ENCODE measurements at regions not wholly inside any gene's neighbourhood (a gene's known extent, or its start where the extent isn't known, plus 50 kb on each side); places are given as distances from the start of the nearest gene placed in this dataset.

DNA sequence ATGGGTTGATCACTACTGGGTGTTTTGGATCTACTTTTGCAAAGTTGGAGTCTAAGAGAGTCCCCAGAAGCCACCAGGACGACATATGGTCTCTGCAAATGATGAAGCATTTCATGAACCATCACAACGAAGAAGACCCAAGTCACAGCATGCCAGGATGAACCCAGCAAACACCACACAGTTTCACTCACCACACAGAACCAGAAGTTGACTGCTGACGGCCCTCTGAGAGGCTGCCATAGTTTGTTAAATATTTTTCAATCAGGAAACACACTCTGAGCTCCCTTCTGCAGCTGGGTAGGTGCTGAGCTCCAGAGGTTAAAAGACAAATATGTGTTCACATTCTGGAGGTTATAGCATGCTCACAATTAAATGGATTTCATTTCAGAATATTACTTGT lies 271.4 kb downstream of the DCDC2C start:
- no peak overlapping the region for H3K4me3 ChIP-seq (ENCODE audit: low read length in 2 of 2)
- H3K9ac ChIP-seq (ENCODE audit: low read depth, low read length, poor library complexity) = no peak overlapping the region
- H4K91ac ChIP-seq (ENCODE audit: low read depth, low read length, poor library complexity) = no peak overlapping the region
- H2AFZ ChIP-seq (ENCODE audit: low read length) = no peak overlapping the region
- no peak overlapping the region for H2AK5ac ChIP-seq (ENCODE audit: low read depth, low read length)
- peaks cover 0 to 6% of the 10 kb centered on the region in 2 donors for H3K36me3 ChIP-seq (replicated peaks in 1 of 2; ENCODE audit: control insufficient read depth in 2 of 2, insufficient read depth in 2 of 2, low read length in 2 of 2)
- H3K9me3 ChIP-seq (replicated peaks in 1 of 2; ENCODE audit: control insufficient read depth in 2 of 2, insufficient read depth in 1 of 2, low read depth in 1 of 2, low read length in 2 of 2) = peaks cover 0 to 16% of the 10 kb centered on the region in 2 donors
- H2BK120ac ChIP-seq (ENCODE audit: low read depth, low read length) = no peak overlapping the region
- no peak overlapping the region for H3K4me2 ChIP-seq (ENCODE audit: insufficient read depth, low read length, poor library complexity, severe bottlenecking)
- no peak overlapping the region for H2BK15ac ChIP-seq (ENCODE audit: low read length)
- WGBS, 2 donors (ENCODE audit: extremely low coverage in 2 of 2, insufficient read length in 2 of 2, insufficient replicate concordance in 1 of 2) = no CpG with 5 or more reads among the region's 3 CpGs
- no peak overlapping the region for H3K23ac ChIP-seq (ENCODE audit: low read depth, low read length, poor library complexity)
- no peak overlapping the region for H4K8ac ChIP-seq (ENCODE audit: low read depth, low read length)
- H3K4me1 ChIP-seq (ENCODE audit: control insufficient read depth in 2 of 2, insufficient read depth in 1 of 2, low read depth in 1 of 2, low read length in 2 of 2) = peaks cover 0 to 7% of the 10 kb centered on the region in 2 donors
- H3K79me1 ChIP-seq (ENCODE audit: low read depth, low read length) = no peaks in the 10 kb centered on the region
- no peak overlapping the region for H3K14ac ChIP-seq (ENCODE audit: low read length)
- no peak overlapping the region for H2BK5ac ChIP-seq (ENCODE audit: low read length)
- H2BK12ac ChIP-seq (ENCODE audit: low read length) = no peak overlapping the region
- H3K4ac ChIP-seq (ENCODE audit: low read length) = no peak overlapping the region
- no peak overlapping the region for H3K18ac ChIP-seq (ENCODE audit: low read length)
- no peak for DNase-seq (ENCODE audit: low spot score)
- peaks cover 0 to 4% (median 0%) of the 10 kb centered on the region in 3 experiments for H3K27me3 ChIP-seq (ENCODE audit: control insufficient read depth in 3 of 3, insufficient read depth in 3 of 3, low read depth in 1 of 3, low read length in 3 of 3)
- no peak overlapping the region for H3K27ac ChIP-seq (replicated peaks; ENCODE audit: low read length)

DNA sequence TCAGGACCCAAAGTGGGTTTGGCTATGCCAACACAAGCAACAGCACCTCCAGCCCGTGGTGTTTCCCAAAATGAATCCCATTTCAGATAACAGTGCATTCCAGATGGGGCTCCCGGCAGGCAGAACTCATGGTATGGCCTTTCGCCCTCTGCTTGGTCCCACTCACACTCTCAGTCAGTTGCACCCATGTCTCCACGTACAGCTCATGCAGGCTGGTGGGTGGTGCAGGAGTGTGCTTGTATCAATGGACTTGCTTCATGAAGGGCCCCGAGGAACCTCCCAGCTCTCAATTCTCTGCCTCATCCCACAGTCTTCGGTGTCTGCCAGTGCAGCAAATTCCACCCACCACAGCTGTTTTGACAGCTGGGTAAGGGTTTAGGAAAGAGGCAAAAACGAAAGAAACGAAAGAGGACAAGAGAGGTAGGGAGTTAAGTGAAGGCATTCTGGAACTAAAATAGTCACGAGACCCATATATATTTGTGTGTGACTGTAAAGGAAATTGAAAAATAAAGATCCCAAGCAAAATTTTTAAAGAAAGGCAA lies 278.1 kb downstream of the DCDC2C start:
- no peak overlapping the region for H2BK12ac ChIP-seq (ENCODE audit: low read length)
- H3K79me1 ChIP-seq (ENCODE audit: low read depth, low read length) = no peaks in the 10 kb centered on the region
- H3K4me3 ChIP-seq (ENCODE audit: low read length in 2 of 2) = no peak overlapping the region
- H2AK5ac ChIP-seq (ENCODE audit: low read depth, low read length) = no peak overlapping the region
- no peak overlapping the region for H2BK5ac ChIP-seq (ENCODE audit: low read length)
- no peak overlapping the region for H3K14ac ChIP-seq (ENCODE audit: low read length)
- H3K4ac ChIP-seq (ENCODE audit: low read length) = no peak overlapping the region
- no peaks in the 10 kb centered on the region for H3K27me3 ChIP-seq (ENCODE audit: control insufficient read depth in 3 of 3, insufficient read depth in 3 of 3, low read depth in 1 of 3, low read length in 3 of 3)
- no peaks in the 10 kb centered on the region for H3K36me3 ChIP-seq (replicated peaks in 1 of 2; ENCODE audit: control insufficient read depth in 2 of 2, insufficient read depth in 2 of 2, low read length in 2 of 2)
- no peak overlapping the region for H3K9ac ChIP-seq (ENCODE audit: low read depth, low read length, poor library complexity)
- H3K18ac ChIP-seq (ENCODE audit: low read length) = no peak overlapping the region
- H2BK15ac ChIP-seq (ENCODE audit: low read length) = no peak overlapping the region
- peaks cover 0 to 3% of the 10 kb centered on the region in 2 donors for H3K9me3 ChIP-seq (replicated peaks in 1 of 2; ENCODE audit: control insufficient read depth in 2 of 2, insufficient read depth in 1 of 2, low read depth in 1 of 2, low read length in 2 of 2)
- H4K8ac ChIP-seq (ENCODE audit: low read depth, low read length) = no peak overlapping the region
- no peaks in the 10 kb centered on the region for H3K4me1 ChIP-seq (ENCODE audit: control insufficient read depth in 2 of 2, insufficient read depth in 1 of 2, low read depth in 1 of 2, low read length in 2 of 2)
- DNase-seq (ENCODE audit: low spot score) = no peak
- WGBS, 2 donors (ENCODE audit: extremely low coverage in 2 of 2, insufficient read length in 2 of 2, insufficient replicate concordance in 1 of 2) = no CpG with 5 or more reads among the region's 9 CpGs
- H3K23ac ChIP-seq (ENCODE audit: low read depth, low read length, poor library complexity) = no peak overlapping the region
- H2AFZ ChIP-seq (ENCODE audit: low read length) = no peak overlapping the region
- no peak overlapping the region for H2BK120ac ChIP-seq (ENCODE audit: low read depth, low read length)
- H3K4me2 ChIP-seq (ENCODE audit: insufficient read depth, low read length, poor library complexity, severe bottlenecking) = no peak overlapping the region
- no peak overlapping the region for H4K91ac ChIP-seq (ENCODE audit: low read depth, low read length, poor library complexity)
- H3K27ac ChIP-seq (replicated peaks; ENCODE audit: low read length) = no peak overlapping the region

DNA sequence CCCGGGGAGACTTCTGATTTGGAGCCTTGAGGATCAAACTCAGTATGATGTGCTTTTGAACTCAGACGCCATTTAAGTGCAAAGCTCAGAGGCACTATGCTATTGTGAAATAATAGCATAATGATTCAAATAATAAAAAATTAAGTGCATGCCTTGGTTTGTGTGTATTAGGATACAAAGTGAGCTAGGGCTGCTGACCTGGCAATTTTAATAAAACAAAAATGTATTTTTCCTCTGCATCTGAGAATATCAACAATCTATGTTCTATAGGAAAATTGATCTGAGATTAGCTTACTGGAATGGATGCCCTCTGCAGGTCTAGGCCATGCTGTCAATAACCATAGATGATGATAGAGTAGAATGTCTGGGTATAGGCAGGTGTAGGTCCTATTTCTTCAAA lies 278.8 kb downstream of the DCDC2C start:
- no peak overlapping the region for H2BK120ac ChIP-seq (ENCODE audit: low read depth, low read length)
- H2BK15ac ChIP-seq (ENCODE audit: low read length) = no peak overlapping the region
- no peak for DNase-seq (ENCODE audit: low spot score)
- H3K4me3 ChIP-seq (ENCODE audit: low read length in 2 of 2) = no peak overlapping the region
- no peak overlapping the region for H2BK12ac ChIP-seq (ENCODE audit: low read length)
- H2AK5ac ChIP-seq (ENCODE audit: low read depth, low read length) = no peak overlapping the region
- H3K4me2 ChIP-seq (ENCODE audit: insufficient read depth, low read length, poor library complexity, severe bottlenecking) = no peak overlapping the region
- no peak overlapping the region for H4K91ac ChIP-seq (ENCODE audit: low read depth, low read length, poor library complexity)
- H3K9me3 ChIP-seq (replicated peaks in 1 of 2; ENCODE audit: control insufficient read depth in 2 of 2, insufficient read depth in 1 of 2, low read depth in 1 of 2, low read length in 2 of 2) = peaks cover 0 to 3% of the 10 kb centered on the region in 2 donors
- no peak overlapping the region for H3K27ac ChIP-seq (replicated peaks; ENCODE audit: low read length)
- H3K36me3 ChIP-seq (replicated peaks in 1 of 2; ENCODE audit: control insufficient read depth in 2 of 2, insufficient read depth in 2 of 2, low read length in 2 of 2) = no peaks in the 10 kb centered on the region
- H3K27me3 ChIP-seq (ENCODE audit: control insufficient read depth in 3 of 3, insufficient read depth in 3 of 3, low read depth in 1 of 3, low read length in 3 of 3) = no peaks in the 10 kb centered on the region
- H3K18ac ChIP-seq (ENCODE audit: low read length) = no peak overlapping the region
- H3K4ac ChIP-seq (ENCODE audit: low read length) = no peak overlapping the region
- WGBS, 2 donors (ENCODE audit: extremely low coverage in 2 of 2, insufficient read length in 2 of 2, insufficient replicate concordance in 1 of 2) = no CpG with 5 or more reads among the region's 2 CpGs
- no peak overlapping the region for H2BK5ac ChIP-seq (ENCODE audit: low read length)
- no peaks in the 10 kb centered on the region for H3K4me1 ChIP-seq (ENCODE audit: control insufficient read depth in 2 of 2, insufficient read depth in 1 of 2, low read depth in 1 of 2, low read length in 2 of 2)
- no peak overlapping the region for H3K23ac ChIP-seq (ENCODE audit: low read depth, low read length, poor library complexity)
- H3K79me1 ChIP-seq (ENCODE audit: low read depth, low read length) = no peaks in the 10 kb centered on the region
- no peak overlapping the region for H4K8ac ChIP-seq (ENCODE audit: low read depth, low read length)
- H2AFZ ChIP-seq (ENCODE audit: low read length) = no peak overlapping the region
- H3K14ac ChIP-seq (ENCODE audit: low read length) = no peak overlapping the region
- H3K9ac ChIP-seq (ENCODE audit: low read depth, low read length, poor library complexity) = no peak overlapping the region

DNA sequence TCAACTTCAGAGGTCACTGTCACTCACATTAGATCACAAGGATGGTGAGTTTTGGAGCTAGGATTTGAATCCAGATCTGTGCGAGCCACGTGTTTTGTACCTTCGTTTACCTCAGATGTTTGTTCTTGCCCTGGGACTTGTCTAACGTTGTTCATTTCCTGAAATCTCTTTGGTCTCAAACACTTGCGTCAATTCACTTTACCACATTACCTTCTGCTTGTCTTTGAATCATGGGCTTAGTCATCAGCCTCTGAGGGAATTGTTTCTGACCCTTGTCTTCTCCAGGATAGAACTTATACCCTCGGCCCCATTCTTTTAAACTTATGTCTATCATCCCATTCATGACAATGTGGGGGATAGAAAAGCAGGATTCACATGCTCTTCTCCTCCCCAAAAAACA lies 282.7 kb downstream of the DCDC2C start:
- no peak overlapping the region for H4K91ac ChIP-seq (ENCODE audit: low read depth, low read length, poor library complexity)
- H3K36me3 ChIP-seq (replicated peaks in 1 of 2; ENCODE audit: control insufficient read depth in 2 of 2, insufficient read depth in 2 of 2, low read length in 2 of 2) = no peaks in the 10 kb centered on the region
- peaks cover 0 to 3% of the 10 kb centered on the region in 2 donors for H3K9me3 ChIP-seq (replicated peaks in 1 of 2; ENCODE audit: control insufficient read depth in 2 of 2, insufficient read depth in 1 of 2, low read depth in 1 of 2, low read length in 2 of 2)
- no peak overlapping the region for H3K18ac ChIP-seq (ENCODE audit: low read length)
- H3K9ac ChIP-seq (ENCODE audit: low read depth, low read length, poor library complexity) = no peak overlapping the region
- H4K8ac ChIP-seq (ENCODE audit: low read depth, low read length) = no peak overlapping the region
- no peaks in the 10 kb centered on the region for H3K4me1 ChIP-seq (ENCODE audit: control insufficient read depth in 2 of 2, insufficient read depth in 1 of 2, low read depth in 1 of 2, low read length in 2 of 2)
- WGBS, 2 donors (ENCODE audit: extremely low coverage in 2 of 2, insufficient read length in 2 of 2, insufficient replicate concordance in 1 of 2) = no CpG with 5 or more reads among the region's 6 CpGs
- H3K14ac ChIP-seq (ENCODE audit: low read length) = no peak overlapping the region
- no peaks in the 10 kb centered on the region for H3K79me1 ChIP-seq (ENCODE audit: low read depth, low read length)
- H3K27ac ChIP-seq (replicated peaks; ENCODE audit: low read length) = no peak overlapping the region
- no peak overlapping the region for H3K4me3 ChIP-seq (ENCODE audit: low read length in 2 of 2)
- no peak overlapping the region for H2AK5ac ChIP-seq (ENCODE audit: low read depth, low read length)
- no peak overlapping the region for H2AFZ ChIP-seq (ENCODE audit: low read length)
- H3K27me3 ChIP-seq (ENCODE audit: control insufficient read depth in 3 of 3, insufficient read depth in 3 of 3, low read depth in 1 of 3, low read length in 3 of 3) = no peaks in the 10 kb centered on the region
- no peak overlapping the region for H2BK120ac ChIP-seq (ENCODE audit: low read depth, low read length)
- H3K23ac ChIP-seq (ENCODE audit: low read depth, low read length, poor library complexity) = no peak overlapping the region
- H2BK12ac ChIP-seq (ENCODE audit: low read length) = no peak overlapping the region
- no peak for DNase-seq (ENCODE audit: low spot score)
- no peak overlapping the region for H2BK15ac ChIP-seq (ENCODE audit: low read length)
- H2BK5ac ChIP-seq (ENCODE audit: low read length) = no peak overlapping the region
- no peak overlapping the region for H3K4ac ChIP-seq (ENCODE audit: low read length)
- no peak overlapping the region for H3K4me2 ChIP-seq (ENCODE audit: insufficient read depth, low read length, poor library complexity, severe bottlenecking)
